ENCODE measurements at regions not wholly inside any gene's neighbourhood (a gene's known extent, or its start where the extent isn't known, plus 50 kb on each side); places are given as distances from the start of the nearest gene placed in this dataset.

DNA sequence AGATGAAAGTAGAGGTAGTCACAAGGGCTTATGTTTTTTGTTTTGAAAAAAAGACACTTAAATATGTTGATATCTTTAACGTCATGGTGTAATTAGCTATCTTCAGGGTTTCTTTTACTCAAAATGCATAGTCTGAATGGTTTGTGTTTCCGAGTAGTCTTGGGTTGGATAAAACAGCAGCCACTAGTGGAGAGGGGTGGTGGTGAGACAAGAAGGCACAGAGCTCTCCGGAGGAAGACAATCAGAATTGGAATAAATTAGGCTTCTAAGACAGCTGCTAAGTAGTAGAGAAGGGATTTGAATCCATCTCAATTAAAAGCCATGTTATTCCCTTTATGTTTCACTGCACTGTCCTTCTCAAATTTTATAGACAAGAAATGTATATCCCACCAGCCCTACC lies 240.4 kb upstream of the VEGFC start:
- H3K27ac ChIP-seq: no peak overlapping the region
- no peak for DNase-seq (ENCODE audit: low read depth, low spot score)

DNA sequence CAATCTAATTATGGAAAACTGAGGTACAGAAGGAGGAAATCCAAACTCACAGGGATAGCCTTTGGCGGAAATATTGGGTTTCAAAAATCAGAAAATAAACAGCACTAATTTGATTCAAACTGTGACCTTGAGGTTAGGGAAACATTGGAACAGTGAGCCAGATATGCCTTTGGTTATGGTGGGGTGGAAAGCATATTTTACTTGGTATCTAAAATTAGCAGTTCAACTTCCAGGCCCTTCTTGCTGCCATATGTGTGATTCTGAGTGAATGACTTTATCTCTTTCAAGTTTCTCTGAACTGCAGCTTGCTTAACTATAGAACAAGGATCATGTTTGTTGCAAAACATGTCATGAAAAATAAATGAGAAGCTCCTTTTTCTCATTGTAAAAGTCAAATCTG lies 240.9 kb upstream of the VEGFC start:
- DNase-seq (ENCODE audit: low read depth, low spot score): no peak
- no peak overlapping the region for H3K27ac ChIP-seq

DNA sequence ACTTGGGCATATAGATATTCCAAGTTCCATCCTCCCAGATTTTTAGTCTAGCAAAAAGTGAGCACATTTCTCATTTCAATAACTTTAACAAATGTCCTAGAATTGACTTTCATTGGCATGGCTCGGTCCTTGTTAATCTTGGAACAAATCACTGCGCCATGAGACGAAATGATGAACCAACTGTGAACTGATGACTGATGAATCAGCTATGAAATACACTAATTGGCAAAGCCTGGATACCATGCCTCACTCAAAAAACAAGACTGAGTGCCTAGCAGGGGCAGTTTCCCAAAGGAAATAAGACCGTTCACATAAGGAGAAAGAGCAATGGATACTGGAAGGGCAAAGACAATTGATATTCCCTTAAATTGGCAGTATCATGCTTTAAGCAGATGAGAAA lies 248.6 kb upstream of the VEGFC start:
- H3K27ac ChIP-seq: no peak overlapping the region
- no peak for DNase-seq (ENCODE audit: low read depth, low spot score)

DNA sequence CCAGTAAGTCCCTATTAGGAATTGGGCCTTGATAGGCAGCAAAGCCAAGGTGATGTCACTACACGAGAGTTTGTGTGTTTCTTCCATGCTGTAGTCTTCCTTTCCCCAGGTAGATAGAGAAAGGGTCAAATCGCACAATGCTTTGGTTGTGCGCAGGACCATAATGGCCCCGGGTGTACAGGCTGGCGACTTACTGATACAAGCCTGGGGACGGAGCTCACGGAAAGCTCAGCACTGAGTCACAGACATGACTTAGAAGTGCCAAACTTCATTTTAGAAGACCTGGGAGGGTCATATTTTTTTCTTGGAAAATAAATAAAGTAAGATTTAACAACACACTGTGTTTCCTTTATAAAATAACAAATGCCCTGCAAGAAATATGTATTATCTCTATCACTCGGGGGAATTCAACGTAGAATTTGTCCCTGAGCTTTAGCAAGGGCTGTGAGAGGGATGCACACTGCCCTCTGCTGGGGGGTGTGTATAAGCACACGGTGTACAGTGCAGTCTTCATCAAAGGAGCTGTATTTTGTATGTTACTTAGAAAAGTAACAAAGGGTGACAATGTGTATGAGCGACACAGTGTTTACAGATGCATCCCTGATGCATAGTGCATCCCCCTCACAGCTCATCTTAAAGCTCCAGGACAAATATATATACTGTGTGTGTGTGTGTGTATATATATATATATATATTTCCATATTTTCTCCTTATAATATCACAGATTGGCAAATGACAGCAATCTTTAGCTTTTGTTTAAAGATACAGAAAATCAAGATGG lies 254.5 kb upstream of the VEGFC start:
- no peak overlapping the region for H3K27ac ChIP-seq
- DNase-seq (ENCODE audit: low read depth, low spot score): no peak

DNA sequence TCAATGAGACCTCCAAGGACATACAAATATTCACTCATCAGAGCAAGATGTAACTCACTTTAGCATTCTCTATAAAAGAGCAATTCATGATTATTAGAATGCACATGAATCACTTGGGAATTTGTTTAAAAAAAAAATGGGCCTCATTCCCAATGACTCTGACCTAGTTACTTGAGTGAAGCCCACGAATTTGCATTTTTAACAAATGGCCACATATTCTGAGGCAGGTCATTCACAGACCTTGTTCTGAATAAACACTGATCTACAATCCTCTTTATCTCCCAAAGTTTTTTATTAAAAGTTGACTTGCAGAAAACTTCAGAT lies 255.1 kb upstream of the VEGFC start:
- no peak for DNase-seq (ENCODE audit: low read depth, low spot score)
- no peak overlapping the region for H3K27ac ChIP-seq

DNA sequence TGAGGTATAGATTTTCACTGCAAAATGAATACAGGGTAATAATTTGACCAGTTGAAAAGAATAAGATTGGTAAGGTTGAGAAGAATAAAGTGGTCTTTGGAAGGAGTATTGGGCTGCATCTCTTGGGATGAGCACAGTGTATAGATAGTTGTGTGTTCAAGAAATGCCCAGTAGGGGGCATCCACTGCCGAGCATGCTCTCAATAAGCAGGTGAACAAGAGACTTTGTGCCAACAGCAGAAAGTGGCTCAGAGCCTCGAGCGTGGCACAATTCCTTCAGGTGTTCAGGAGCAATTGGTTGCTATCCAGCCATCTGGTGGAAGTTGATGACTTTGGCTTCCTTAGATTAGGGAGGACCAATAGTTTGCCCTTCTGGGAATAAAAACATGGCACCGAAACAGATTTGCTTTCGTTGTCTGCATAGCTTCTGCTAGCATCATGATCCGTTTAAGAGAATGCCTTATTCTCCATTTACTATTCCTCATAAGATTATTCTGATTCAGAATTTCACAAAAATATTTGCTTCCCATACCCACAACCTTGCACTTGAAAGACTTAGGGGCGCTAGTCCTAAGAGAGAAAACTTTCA lies 258.1 kb upstream of the NEIL3 start:
- H3K27ac ChIP-seq: no peak overlapping the region
- DNase-seq (ENCODE audit: low read depth, low spot score): no peak

DNA sequence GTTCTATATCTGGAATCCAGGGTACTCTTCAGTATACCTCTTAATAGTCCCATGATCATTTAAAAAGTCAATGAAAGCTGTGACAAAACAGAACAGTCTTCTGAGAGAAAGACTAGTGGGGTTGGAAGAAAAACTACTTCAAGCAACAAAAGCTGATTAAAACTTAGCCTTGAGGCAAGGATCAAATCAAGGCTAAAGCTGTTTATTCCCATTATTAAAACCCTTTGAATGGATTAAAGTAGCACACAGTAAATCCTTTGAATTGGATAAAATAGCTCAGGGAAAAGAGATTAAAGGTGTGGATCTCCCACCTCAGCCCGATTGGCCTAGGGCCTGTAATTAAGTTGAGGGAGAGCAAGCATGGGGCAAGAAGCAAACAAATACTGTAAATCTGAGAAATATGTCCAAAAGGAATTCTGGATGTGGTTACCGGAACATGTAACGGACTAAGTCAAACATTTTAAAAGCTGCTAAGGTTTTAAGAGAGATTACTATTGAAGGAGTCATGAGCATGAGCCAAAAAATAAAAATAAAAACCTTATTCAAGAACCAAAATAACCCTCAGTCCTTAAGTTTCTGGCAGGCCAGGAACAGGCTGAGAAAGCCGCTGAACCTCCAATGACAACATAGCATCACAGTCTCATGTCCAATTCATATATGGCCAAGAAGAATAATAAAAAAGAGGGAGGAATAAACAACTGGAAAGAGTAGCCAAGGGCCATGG lies 257.3 kb upstream of the NEIL3 start:
- DNase-seq (ENCODE audit: low read depth, low spot score): no peak
- H3K27ac ChIP-seq: no peak overlapping the region

DNA sequence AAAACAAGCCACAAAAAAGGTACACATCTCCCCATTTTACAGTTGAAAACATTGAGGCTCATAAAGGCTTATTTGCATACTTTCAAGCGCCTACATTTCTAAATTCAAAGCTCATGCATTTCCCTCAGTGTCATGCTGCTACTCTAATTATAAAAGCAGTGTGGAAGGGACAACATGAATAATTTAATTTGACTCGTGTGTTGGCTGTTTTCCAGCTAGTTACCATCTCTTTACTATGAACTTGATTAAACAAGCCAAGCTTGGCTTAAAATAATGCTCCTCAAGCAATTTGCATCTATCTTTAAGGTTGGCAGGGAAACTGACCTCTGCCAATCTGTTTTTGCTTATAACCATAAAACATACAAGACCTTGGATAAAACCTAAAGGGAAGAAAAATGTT lies 252.5 kb upstream of the NEIL3 start:
- no peak overlapping the region for H3K27ac ChIP-seq
- DNase-seq (ENCODE audit: low read depth, low spot score): no peak

DNA sequence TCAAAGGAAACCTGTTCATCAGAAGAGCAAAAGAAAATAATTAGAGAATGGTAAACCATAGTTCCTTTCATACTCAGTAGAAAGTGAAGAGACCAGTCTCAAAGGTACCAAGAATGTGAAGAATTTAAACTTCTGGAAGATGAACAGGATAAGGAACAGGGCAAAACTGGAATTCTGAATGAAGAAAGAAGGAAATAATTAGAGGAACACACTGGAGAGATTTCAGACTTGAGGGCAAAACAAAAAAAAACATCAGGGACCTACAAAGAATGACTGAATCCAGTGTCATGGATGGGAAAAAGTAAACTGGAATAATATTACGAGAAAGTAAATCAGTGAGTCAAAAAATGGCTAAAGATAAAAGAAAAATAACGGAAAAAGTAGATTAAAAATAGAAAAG lies 245.6 kb upstream of the NEIL3 start:
- no peak for DNase-seq (ENCODE audit: low read depth, low spot score)

DNA sequence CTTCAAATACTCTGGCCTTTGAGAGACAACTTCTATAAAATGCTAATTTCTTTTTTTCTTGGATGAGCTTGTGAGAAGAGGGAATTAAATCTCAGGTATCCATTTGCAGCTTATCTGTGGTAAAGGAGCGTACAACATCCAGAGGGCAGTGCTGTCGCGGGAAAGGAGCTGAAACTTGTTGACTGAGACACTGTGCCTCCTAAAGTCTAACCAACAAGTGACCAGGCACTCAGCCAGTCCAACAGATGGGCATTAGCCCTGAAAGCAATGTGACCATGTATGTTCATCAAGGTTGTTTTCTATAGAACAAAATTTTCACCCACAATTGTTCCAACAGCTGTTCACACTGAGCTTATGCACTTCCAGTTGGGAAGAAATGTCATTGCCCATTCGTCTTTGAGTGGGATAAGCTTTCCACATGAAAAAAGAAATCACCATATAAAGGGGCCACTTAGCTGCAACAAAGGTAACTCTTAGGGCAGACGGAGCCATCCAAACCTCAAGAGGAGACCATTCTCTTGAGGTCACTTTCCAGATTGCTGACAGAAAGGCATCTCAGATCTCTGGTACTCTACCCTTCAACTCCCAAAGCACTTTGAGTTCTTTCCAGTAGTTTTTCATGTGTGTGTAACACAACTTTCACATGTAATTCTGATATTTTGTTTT lies 244.8 kb upstream of the NEIL3 start:
- no peak overlapping the region for H3K27ac ChIP-seq
- DNase-seq (ENCODE audit: low read depth, low spot score): no peak

More for the DNA sequence above, 245.6 kb upstream of the NEIL3 start:
- H3K27ac ChIP-seq: no peak overlapping the region

DNA sequence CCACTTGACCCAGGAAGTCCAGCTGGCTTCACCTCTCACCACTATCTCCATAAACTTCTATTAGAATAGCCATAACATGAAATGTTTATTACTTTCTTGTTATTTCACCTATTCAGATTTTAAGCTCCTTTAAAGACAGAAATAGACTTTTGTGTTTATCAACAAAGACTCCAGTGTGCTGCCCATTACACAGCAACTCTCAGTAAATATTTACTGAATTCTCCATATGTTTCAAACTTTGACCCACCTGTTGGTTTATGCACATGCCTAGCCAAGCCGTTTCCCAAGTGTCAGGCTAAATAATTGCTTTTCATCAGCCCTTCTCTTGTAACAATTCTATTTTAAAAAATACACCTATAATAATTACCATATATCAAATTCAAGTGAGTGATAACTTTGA lies 242.9 kb upstream of the NEIL3 start:
- no peak overlapping the region for H3K27ac ChIP-seq
- DNase-seq (ENCODE audit: low read depth, low spot score): no peak

DNA sequence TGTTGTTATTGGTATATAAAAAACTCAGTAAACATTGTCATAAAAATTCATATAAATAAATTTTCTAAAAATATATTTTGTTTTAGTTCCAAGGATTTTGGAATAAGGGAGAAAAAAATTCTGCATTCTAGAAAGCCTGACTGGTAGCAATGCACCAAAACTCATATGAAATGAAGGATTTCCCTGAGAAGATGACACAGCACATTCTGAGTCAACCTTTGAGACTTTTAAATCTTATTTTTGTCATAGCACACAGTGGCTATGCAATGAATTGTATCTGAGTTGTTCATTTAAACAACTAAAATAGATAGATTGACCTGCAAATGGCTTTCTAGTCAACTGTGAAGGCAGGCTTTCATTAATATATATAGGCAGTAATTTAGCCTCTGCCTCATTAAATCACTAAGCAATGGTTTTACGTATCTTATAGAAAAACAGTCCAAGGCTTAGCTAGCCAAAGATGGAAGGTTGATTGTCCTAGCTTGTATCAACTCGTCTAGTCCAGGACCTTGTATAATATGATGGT lies 239.1 kb upstream of the NEIL3 start:
- no peak overlapping the region for H3K27ac ChIP-seq
- no peak for DNase-seq (ENCODE audit: low read depth, low spot score)

DNA sequence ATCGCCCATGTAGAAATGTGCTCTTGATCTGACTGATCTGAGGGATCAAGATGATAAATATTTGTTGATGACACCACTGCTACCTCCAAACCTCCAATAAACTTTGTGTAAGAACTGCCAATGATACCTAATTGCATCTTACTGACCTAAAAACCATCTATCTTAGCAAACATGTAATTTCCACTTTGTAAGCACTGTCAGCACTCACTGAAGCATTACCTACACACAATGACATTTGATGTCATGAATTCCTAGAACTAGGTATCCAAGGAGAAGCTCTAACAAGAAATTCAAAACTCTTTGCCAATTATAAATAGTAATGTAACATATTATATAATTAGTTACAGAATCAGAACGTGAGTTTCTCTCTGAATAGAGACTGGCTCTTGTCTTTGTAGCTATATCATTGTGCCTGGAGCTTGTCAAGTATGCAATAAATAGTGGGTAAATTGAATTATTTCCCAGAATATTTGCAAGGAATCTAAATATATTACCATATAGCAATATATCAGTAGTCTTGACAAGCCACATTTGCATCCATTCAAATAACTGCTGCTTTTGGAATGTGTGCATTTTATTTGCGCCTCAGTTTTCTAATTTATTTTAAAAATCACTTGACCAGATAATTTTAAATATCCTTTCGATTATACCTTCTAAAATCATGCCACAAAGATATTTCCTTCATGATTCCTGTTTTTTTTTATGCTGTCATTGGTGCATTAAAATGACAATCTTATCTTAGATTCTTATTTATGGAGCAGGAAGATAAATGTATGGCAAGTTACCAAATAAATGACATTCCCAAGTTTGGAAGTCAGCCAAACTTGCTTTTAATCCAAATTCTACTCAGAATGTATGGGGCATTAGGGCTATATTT lies 232.3 kb upstream of the NEIL3 start:
- H3K27ac ChIP-seq: no peak overlapping the region
- no peak for DNase-seq (ENCODE audit: low read depth, low spot score)

DNA sequence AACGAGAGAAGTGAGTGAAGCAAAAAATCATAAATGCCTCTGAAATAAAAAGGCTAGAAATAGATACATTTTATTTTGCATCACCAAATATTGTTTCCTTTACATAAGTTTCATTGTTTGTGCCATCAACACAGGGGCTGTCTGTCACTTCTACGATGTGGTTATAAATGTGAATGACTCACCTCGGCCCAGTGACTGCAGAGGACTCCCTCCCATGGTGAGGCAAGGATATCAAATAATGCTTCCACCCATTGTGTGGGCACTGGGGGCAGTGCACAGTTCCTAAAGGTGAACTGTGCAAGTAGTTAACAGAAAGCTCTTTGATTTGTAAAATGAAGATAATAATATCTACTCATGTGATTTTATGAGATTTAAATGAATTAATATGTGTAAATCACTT lies 230.3 kb upstream of the NEIL3 start:
- DNase-seq (ENCODE audit: low read depth, low spot score): no peak
- H3K27ac ChIP-seq: no peak overlapping the region

DNA sequence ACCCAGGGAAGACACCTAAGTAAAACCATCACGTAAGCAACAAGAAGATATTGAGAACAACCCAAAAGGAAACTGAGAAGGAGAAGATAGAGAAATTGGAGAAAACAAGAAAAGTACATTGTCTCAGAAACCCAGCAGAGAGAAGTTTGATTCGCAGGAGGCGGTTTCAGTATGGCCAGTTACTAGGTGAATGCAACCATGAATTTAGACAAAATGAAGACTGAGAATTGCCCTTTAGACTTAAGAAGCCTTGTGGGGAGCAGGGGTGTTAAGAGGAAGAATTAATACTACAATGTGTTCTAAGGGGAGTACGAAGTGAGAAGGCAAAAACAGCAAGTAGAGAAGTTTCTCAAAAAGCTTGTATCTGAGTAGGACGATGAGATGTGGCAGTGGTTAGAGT lies 229.3 kb upstream of the NEIL3 start:
- no peak overlapping the region for H3K27ac ChIP-seq
- no peak for DNase-seq (ENCODE audit: low read depth, low spot score)

DNA sequence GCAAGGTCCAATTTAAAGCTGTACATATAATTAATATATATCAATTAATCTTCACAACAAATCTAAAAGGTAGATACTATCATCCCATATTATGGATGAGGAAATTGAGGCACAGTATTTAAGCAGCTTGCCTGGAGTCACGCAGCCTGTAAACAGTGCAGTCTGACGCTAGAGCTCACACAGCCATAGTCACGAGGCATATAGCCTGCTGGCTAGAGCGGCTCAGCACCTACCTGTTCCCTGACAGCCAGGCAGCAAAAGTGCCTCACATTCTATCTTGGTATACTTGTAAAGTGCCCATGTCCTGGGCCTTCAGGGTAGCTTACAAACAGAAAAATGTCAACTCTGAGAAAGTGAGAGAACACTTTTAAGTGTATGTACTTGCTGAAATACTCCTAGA lies 222.6 kb upstream of the NEIL3 start:
- H3K27ac ChIP-seq: no peak overlapping the region
- no peak for DNase-seq (ENCODE audit: low read depth, low spot score)

DNA sequence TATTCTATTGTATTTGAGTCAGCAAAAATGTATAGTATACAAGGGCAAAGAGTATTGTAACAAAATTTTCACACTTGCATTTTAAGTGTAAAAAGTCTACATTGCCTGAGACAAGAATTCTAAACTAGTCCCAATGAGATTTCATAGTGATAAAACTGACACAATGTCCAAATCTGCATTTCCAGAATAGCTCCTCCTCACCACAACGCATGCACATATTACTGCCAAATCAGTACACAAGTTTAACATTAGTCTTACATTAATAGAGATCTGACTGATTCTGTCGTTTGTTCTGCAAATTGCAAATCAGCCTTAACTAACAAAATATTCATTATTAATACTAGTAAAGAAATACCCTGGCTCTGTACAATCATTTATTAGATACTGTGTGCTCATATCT lies 222.2 kb upstream of the NEIL3 start:
- DNase-seq (ENCODE audit: low read depth, low spot score): no peak
- no peak overlapping the region for H3K27ac ChIP-seq

DNA sequence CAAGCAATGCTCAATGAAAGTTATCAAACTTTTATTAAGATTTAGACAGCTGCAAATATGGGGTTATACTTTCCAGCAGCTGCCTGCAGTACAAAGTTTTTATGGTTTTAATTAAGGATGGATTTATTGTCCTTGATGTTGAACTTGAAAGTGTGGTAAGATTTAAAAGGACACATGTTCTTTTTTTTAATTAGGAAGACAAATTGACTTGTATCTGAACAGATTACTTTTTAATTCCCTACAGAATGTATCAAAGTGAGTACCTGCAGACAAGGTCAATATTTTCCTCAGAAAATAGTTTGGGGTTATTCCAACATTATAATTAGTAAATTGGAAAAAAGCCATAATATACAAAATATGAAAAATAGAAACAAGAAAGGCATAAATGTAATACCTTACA lies 218.2 kb upstream of the NEIL3 start:
- no peak overlapping the region for H3K27ac ChIP-seq
- no peak for DNase-seq (ENCODE audit: low read depth, low spot score)

DNA sequence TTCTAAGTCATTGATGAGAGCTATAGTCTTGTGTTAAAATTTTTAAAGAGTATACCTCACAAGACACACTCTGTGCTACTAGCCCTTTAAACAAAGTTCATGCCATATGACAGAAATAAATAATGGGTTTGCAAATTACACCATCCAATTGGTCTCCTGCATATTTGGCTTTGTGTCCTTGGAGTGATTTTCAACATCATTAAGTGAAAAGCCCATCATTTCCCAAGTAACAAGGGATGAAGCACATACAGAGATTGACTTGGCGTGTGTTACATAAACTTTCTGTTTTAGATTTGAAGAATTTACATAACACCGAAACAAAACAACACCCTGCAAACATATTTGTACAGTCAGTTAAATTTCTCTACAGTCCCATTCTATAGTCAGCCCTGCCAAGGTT lies 216.9 kb upstream of the NEIL3 start:
- no peak for DNase-seq (ENCODE audit: low read depth, low spot score)
- H3K27ac ChIP-seq: no peak overlapping the region

DNA sequence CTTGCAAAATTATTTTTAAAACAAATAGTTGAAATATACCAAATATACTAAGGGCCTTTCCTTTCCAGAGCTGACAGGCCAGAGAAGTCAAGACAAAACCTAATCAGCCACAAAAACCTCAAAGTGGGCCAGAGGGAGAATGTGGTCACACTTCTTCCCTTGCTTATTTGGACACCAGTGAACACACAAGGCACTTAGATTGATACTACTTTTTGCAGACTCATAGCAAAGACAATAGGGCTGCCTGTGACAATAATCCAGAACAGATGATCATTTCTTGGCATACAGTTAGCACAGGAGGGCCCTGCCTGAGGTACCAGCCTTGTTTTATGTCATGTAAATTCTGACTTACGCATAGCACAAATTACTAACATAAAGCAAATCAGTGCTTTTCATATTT lies 215.7 kb upstream of the NEIL3 start:
- no peak for DNase-seq (ENCODE audit: low read depth, low spot score)

More for the DNA sequence above, 215.7 kb upstream of the NEIL3 start:
- H3K27ac ChIP-seq: no peak overlapping the region

All from epithelial cell of prostate (primary cell).